Osteoblast (primary cell): ENCODE measurements at regions not wholly inside any gene's neighbourhood (a gene's known extent, or its start where the extent isn't known, plus 50 kb on each side); places are given as distances from the start of the nearest gene placed in this dataset.

Experiments used
- DNase-seq: peaks from one replicate; pipeline ENCODE4 v3.0.0; 2011; ENCODE audit warnings: low spot score, mixed read lengths; ENCODE audit not compliant: insufficient read length; ENCODE audit errors: missing footprints
- H2AFZ ChIP-seq: 2 replicates; pipeline ENCODE4 v1.6.0; 2011; ENCODE audit warnings: mild to moderate bottlenecking, low read length
- H3K27ac ChIP-seq: 2 replicates; pipeline ENCODE4 v1.5.1; 2011; ENCODE audit warnings: mild to moderate bottlenecking, low read depth, low read length, moderate library complexity
- H3K27me3 ChIP-seq: 2 replicates; pipeline ENCODE4 v1.6.0; 2012; ENCODE audit warnings: mild to moderate bottlenecking, control low read depth, inconsistent platforms, low read length, moderate library complexity; ENCODE audit not compliant: insufficient read depth
- H3K36me3 ChIP-seq: 2 replicates; pipeline ENCODE4 v1.5.1; 2011; ENCODE audit warnings: mild to moderate bottlenecking, low read length, control low read depth, moderate library complexity; ENCODE audit not compliant: insufficient read depth
- H3K4me1 ChIP-seq: 2 replicates; pipeline ENCODE4 v1.5.1; 2011; ENCODE audit warnings: mild to moderate bottlenecking, low read length, control low read depth, moderate library complexity; ENCODE audit not compliant: insufficient read depth
- H3K4me2 ChIP-seq: 2 replicates; pipeline ENCODE4 v1.6.0; 2011; ENCODE audit warnings: mild to moderate bottlenecking, low read length; ENCODE audit not compliant: insufficient read depth
- H3K4me3 ChIP-seq: fragments of 200-600 bp; sonication (generic); 3 replicates; pipeline ENCODE4 v1.5.1; 2012; ENCODE audit warnings: mild to moderate bottlenecking, low read length, inconsistent platforms; ENCODE audit not compliant: insufficient read depth
- H3K79me2 ChIP-seq: 2 replicates; pipeline ENCODE4 v1.6.0; 2012; ENCODE audit warnings: mild to moderate bottlenecking, low read length, control low read depth, inconsistent platforms; ENCODE audit not compliant: insufficient read depth
- H3K9me3 ChIP-seq: 2 replicates; pipeline ENCODE4 v1.5.1; 2011; ENCODE audit warnings: low read depth, low read length, control low read depth
- H4K20me1 ChIP-seq: 2 replicates; pipeline ENCODE4 v1.6.0; 2012; ENCODE audit warnings: mild to moderate bottlenecking, low read length, control low read depth; ENCODE audit not compliant: insufficient read depth
- TF ChIP-seq, protein P1 (sequence below): IDR thresholded peaks from 2 replicates; pipeline ENCODE4 v1.5.1; 2011; ENCODE audit warnings: mild to moderate bottlenecking, low read depth, low read length, moderate library complexity; ENCODE audit errors: extremely low read depth

GRCh38 chr12:115750340-115750739 lies 527.2 kb downstream of the MED13L start:
- Histone ChIP-seq H2AFZ (no peak overlapping the region), H3K27me3 (peaks cover 6% of the 10 kb centered on the region), H3K27ac (no peak overlapping the region), H3K4me2 (no peak overlapping the region), H3K79me2 (no peaks in the 10 kb centered on the region), H3K4me1 (no peaks in the 10 kb centered on the region), H4K20me1 (no peaks in the 10 kb centered on the region), H3K9me3 (no peaks in the 10 kb centered on the region), H3K36me3 (no peaks in the 10 kb centered on the region), H3K4me3 (no peak overlapping the region)
- DNase-seq, result no peak
- TF ChIP-seq, protein P1, sequence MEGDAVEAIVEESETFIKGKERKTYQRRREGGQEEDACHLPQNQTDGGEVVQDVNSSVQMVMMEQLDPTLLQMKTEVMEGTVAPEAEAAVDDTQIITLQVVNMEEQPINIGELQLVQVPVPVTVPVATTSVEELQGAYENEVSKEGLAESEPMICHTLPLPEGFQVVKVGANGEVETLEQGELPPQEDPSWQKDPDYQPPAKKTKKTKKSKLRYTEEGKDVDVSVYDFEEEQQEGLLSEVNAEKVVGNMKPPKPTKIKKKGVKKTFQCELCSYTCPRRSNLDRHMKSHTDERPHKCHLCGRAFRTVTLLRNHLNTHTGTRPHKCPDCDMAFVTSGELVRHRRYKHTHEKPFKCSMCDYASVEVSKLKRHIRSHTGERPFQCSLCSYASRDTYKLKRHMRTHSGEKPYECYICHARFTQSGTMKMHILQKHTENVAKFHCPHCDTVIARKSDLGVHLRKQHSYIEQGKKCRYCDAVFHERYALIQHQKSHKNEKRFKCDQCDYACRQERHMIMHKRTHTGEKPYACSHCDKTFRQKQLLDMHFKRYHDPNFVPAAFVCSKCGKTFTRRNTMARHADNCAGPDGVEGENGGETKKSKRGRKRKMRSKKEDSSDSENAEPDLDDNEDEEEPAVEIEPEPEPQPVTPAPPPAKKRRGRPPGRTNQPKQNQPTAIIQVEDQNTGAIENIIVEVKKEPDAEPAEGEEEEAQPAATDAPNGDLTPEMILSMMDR, result no peak

GRCh38 chr12:115749071-115749841 lies 528.2 kb downstream of the MED13L start:
- Histone ChIP-seq H2AFZ (no peak overlapping the region), H3K79me2 (no peaks in the 10 kb centered on the region), H3K4me2 (no peak overlapping the region), H3K9me3 (no peaks in the 10 kb centered on the region), H3K36me3 (no peaks in the 10 kb centered on the region), H3K27ac (no peak overlapping the region), H3K27me3 (peaks cover 4% of the 10 kb centered on the region), H4K20me1 (no peaks in the 10 kb centered on the region), H3K4me1 (no peaks in the 10 kb centered on the region), H3K4me3 (no peak overlapping the region)
- no peak for DNase-seq
- TF ChIP-seq, protein P1, result no peak

DNA sequence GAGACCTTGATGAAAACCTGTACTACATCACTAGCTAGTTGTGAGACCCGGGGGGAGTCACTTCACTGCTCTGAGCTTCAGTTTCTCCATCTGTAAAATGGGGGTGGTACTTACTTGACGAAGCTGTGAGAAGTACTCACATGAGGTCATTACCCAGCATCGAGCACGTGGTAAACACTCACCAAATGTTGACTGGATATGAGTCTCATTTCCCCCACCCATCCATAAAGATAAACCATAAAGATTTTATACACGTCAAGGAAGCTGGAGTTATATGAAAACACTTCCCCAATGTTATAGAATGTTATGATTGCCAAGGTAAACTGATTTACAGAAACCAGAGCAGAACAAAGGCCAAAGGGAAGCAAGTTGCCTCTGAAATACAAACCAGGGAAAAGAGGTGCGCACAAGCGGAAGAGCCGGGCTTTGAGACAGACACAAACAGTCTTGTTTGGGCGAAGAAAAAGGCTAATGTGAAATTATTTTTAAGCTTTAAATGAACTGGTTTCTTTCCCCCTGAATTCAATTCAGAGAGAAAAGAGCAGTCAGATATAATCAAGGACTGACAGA lies 536.8 kb downstream of the MED13L start:
- TF ChIP-seq, protein P1, result no peak
- no peak overlapping the region for H3K4me3 ChIP-seq
- no peak overlapping the region for H2AFZ ChIP-seq
- H3K36me3 ChIP-seq, result no peaks in the 10 kb centered on the region
- no peaks in the 10 kb centered on the region for H3K79me2 ChIP-seq
- no peaks in the 10 kb centered on the region for H3K9me3 ChIP-seq
- no peak overlapping the region for H3K27ac ChIP-seq
- no peak overlapping the region for H3K4me2 ChIP-seq
- H3K27me3 ChIP-seq, result no peaks in the 10 kb centered on the region
- H4K20me1 ChIP-seq, result no peaks in the 10 kb centered on the region
- DNase-seq, result no peak
- H3K4me1 ChIP-seq, result no peaks in the 10 kb centered on the region

DNA sequence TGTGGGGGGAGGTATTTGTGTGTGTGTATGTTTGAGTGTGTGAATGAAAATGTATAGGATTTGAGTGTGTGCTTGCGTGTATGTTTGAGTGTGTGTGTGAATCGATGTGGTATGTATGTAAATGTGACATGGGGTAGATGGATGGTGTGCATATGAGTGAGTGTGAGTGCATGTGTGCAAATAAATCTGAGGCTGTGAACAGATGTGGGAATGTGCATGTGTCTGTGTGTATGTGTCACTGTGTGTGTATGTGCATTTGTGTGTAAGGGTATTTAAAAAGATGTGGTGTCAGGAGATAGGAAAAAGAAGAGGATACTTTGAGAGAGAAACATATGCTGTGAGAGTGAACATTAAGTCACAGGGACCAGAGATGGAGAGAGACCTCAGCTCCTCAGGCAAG lies 539.6 kb downstream of the MED13L start:
- H2AFZ ChIP-seq, result no peak overlapping the region
- TF ChIP-seq, protein P1, result no peak
- H3K4me2 ChIP-seq, result no peak overlapping the region
- no peak overlapping the region for H3K27ac ChIP-seq
- no peaks in the 10 kb centered on the region for H3K4me1 ChIP-seq
- H4K20me1 ChIP-seq, result no peaks in the 10 kb centered on the region
- H3K4me3 ChIP-seq, result no peak overlapping the region
- H3K9me3 ChIP-seq, result no peaks in the 10 kb centered on the region
- no peaks in the 10 kb centered on the region for H3K36me3 ChIP-seq
- DNase-seq, result no peak
- H3K27me3 ChIP-seq, result no peaks in the 10 kb centered on the region
- H3K79me2 ChIP-seq, result no peaks in the 10 kb centered on the region
